GM12878 (cell line): ENCODE measurements at regions not wholly inside any gene's neighbourhood (a gene's known extent, or its start where the extent isn't known, plus 50 kb on each side); places are given as distances from the start of the nearest gene placed in this dataset.

Experiments used
- ATAC-seq: fragments of 200-7000 bp; cut with Tn5 transposase; 3 replicates; pipeline ENCODE4 v1.9.1; 2020; ENCODE audit warnings: mild to moderate bottlenecking, moderate library complexity
- BruUV-seq: library from RNA; stranded (reverse); fragments of 400-500 nt; replicated peaks from 2 replicates; lab custom pipeline; 2021; lab: Mats Ljungman, UMichigan
- CTCF ChIA-PET: fragments of 300-600 bp; sonication (Branson Sonifier 250); formaldehyde crosslinking; extraction: SDS; loops from one replicate; lab custom pipeline; 2021; ENCODE audit warnings: inconsistent platforms; lab: Yijun Ruan, JAX
- POLR2A ChIA-PET: fragments of 350-600 bp; formaldehyde crosslinking; extraction: SDS; loops from one replicate; lab custom pipeline; 2021; ENCODE audit warnings: inconsistent platforms; lab: Charles Lee
- RAD21 ChIA-PET: fragments of 300-600 bp; sonication (Branson Sonifier 250); formaldehyde crosslinking; loops from one replicate; lab custom pipeline; 2023; ENCODE audit warnings: antibody characterized with exemption; ENCODE audit not compliant: unreplicated experiment; lab: Charles Lee
- SMC1A ChIA-PET: fragments of 300-600 bp; sonication (Branson Sonifier 250); formaldehyde crosslinking; loops from one replicate; lab custom pipeline; 2023; ENCODE audit not compliant: unreplicated experiment, uncharacterized antibody; lab: Charles Lee
- DNase-seq: peaks from one replicate; pipeline ENCODE4 v3.0.0-alpha.2; 2011; ENCODE audit warnings: low read depth, low spot score
- FAIRE-seq: peaks from 3 replicates; lab custom pipeline; 2011; peaks lifted over from hg19 to GRCh38; lab: Jason Lieb, UNC
- H2AFZ ChIP-seq: 2 replicates; pipeline ENCODE4 v1.6.0; 2011; ENCODE audit warnings: low read depth, low read length, control low read depth; ENCODE audit not compliant: control insufficient read depth
- H3K27ac ChIP-seq: 2 replicates; pipeline ENCODE4 v1.5.1; 2011; ENCODE audit warnings: control low read depth; ENCODE audit not compliant: control insufficient read depth, insufficient read depth
- H3K27me3 ChIP-seq, 2 experiments: replicated peaks in 1 of 2; 2 replicates each; pipeline versions ENCODE4 v1.6.0 to v1.6.1; 2011; ENCODE audit warnings: low read length in 1 of 2; ENCODE audit not compliant: control insufficient read depth in 2 of 2, insufficient read depth in 2 of 2
- H3K36me3 ChIP-seq, 2 experiments: 2 replicates each; pipeline ENCODE4 v1.5.1; 2011; ENCODE audit warnings: low read length in 1 of 2; ENCODE audit not compliant: control insufficient read depth in 2 of 2, insufficient read depth in 2 of 2
- H3K4me1 ChIP-seq: 2 replicates; pipeline ENCODE4 v1.6.1; 2011; ENCODE audit warnings: mild to moderate bottlenecking, low read length, moderate library complexity, mixed read lengths; ENCODE audit not compliant: control insufficient read depth, insufficient read depth
- H3K4me2 ChIP-seq: 2 replicates; pipeline ENCODE4 v1.6.0; 2011; ENCODE audit warnings: control low read depth; ENCODE audit not compliant: control insufficient read depth, insufficient read depth
- H3K4me3 ChIP-seq: fragments of 200-600 bp; sonication (generic); 2 replicates; pipeline ENCODE4 v1.5.1; 2016
- H3K79me2 ChIP-seq: 2 replicates; pipeline ENCODE4 v1.6.0; 2011; ENCODE audit warnings: low read length; ENCODE audit not compliant: control insufficient read depth, insufficient read depth
- H3K9ac ChIP-seq: 2 replicates; pipeline ENCODE4 v1.8.0; 2011; ENCODE audit warnings: low read length, control low read depth, mixed read lengths; ENCODE audit not compliant: control insufficient read depth, insufficient read depth
- H3K9me3 ChIP-seq: replicated peaks from 3 replicates; pipeline ENCODE4 v1.5.1; 2011; ENCODE audit warnings: mild to moderate bottlenecking, low read length; ENCODE audit not compliant: control insufficient read depth, insufficient read depth
- H4K20me1 ChIP-seq: 2 replicates; pipeline ENCODE4 v1.6.0; 2011; ENCODE audit not compliant: control insufficient read depth, insufficient read depth
- CBX5 ChIP-seq: sonication (generic); IDR thresholded peaks from 2 replicates; pipeline ENCODE4 v1.6.1; 2016; ENCODE audit warnings: low read depth, moderate library complexity, mild to moderate bottlenecking, inconsistent platforms
- CEBPB ChIP-seq, 2 experiments: fragments of 150-350 bp in 1 of 2; IDR thresholded peaks; 2 replicates each; pipeline ENCODE4 v1.6.1; 2012 to 2014; ENCODE audit warnings: low read depth in 2 of 2, low read length in 2 of 2, borderline replicate concordance in 1 of 2, inconsistent platforms in 1 of 2
- EZH2 ChIP-seq: IDR thresholded peaks from 2 replicates; pipeline ENCODE4 v1.6.1; 2012; ENCODE audit warnings: low read depth, mild to moderate bottlenecking, control low read depth, inconsistent platforms, low read length, borderline replicate concordance; ENCODE audit not compliant: control insufficient read depth
- FOXK2 ChIP-seq: fragments of 450-650 bp; IDR thresholded peaks from 2 replicates; pipeline ENCODE4 v1.6.1; 2017; ENCODE audit warnings: mild to moderate bottlenecking, moderate library complexity
- IKZF1 ChIP-seq: fragments of 450-650 bp; conservative IDR thresholded peaks from 2 replicates; pipeline ENCODE4 v1.6.1; 2017; ENCODE audit warnings: antibody characterized with exemption, mild to moderate bottlenecking
- KAT2A ChIP-seq: conservative IDR thresholded peaks from 2 replicates; pipeline ENCODE4 v1.6.1; 2011; ENCODE audit warnings: low read depth, low read length; ENCODE audit not compliant: control insufficient read depth
- NR2F1 ChIP-seq: fragments of 450-650 bp; conservative IDR thresholded peaks from 2 replicates; pipeline ENCODE4 v1.6.1; 2017; ENCODE audit warnings: mild to moderate bottlenecking
- SUZ12 ChIP-seq: fragments of 200-600 bp; sonication (generic); IDR thresholded peaks from one replicate; pipeline ENCODE4 v1.6.1; 2018; ENCODE audit warnings: antibody characterized with exemption, mild to moderate bottlenecking; ENCODE audit not compliant: unreplicated experiment
- TCF12 ChIP-seq: IDR thresholded peaks from 2 replicates; pipeline ENCODE4 v1.6.1; 2011; ENCODE audit warnings: low read depth, mild to moderate bottlenecking, low read length
- WGBS: methylation state at CpG from one replicate; pipeline ENCODE4 v1.1.6; 2016; ENCODE audit warnings: low lambda C conversion rate; ENCODE audit not compliant: insufficient replicate concordance, insufficient coverage; ENCODE audit errors: missing lambda C conversion rate; 5-methylcytosine and 5-hydroxymethylcytosine counted together
- in situ Hi-C: fragments of 300-500 bp; cut with MboI; formaldehyde crosslinking; loops from 9 replicates; pipeline ENCODE4 v1.14.3; 2018; ENCODE audit warnings: mixed read lengths
- intact Hi-C: fragments of 100-400 bp; cut with micrococcal nuclease; formaldehyde crosslinking; loops from one replicate; pipeline ENCODE4 v1.14.2; 2022; ENCODE audit not compliant: unreplicated experiment
- TF ChIP-seq, protein P1 (sequence below): fragments of 450-650 bp; IDR thresholded peaks from 2 replicates; pipeline ENCODE4 v1.6.1; 2017; ENCODE audit warnings: borderline replicate concordance
- TF ChIP-seq, protein P2 (sequence below): fragments of 450-650 bp; IDR thresholded peaks from 2 replicates; pipeline ENCODE4 v1.6.1; 2018; ENCODE audit warnings: borderline replicate concordance, mild to moderate bottlenecking; ENCODE audit not compliant: partially characterized antibody
- TF ChIP-seq, protein P3 (sequence below): IDR thresholded peaks from 2 replicates; pipeline ENCODE4 v1.6.1; 2011; ENCODE audit warnings: borderline replicate concordance, low read depth, mild to moderate bottlenecking, moderate library complexity, low read length; ENCODE audit not compliant: insufficient read depth, poor library complexity, severe bottlenecking

DNA sequence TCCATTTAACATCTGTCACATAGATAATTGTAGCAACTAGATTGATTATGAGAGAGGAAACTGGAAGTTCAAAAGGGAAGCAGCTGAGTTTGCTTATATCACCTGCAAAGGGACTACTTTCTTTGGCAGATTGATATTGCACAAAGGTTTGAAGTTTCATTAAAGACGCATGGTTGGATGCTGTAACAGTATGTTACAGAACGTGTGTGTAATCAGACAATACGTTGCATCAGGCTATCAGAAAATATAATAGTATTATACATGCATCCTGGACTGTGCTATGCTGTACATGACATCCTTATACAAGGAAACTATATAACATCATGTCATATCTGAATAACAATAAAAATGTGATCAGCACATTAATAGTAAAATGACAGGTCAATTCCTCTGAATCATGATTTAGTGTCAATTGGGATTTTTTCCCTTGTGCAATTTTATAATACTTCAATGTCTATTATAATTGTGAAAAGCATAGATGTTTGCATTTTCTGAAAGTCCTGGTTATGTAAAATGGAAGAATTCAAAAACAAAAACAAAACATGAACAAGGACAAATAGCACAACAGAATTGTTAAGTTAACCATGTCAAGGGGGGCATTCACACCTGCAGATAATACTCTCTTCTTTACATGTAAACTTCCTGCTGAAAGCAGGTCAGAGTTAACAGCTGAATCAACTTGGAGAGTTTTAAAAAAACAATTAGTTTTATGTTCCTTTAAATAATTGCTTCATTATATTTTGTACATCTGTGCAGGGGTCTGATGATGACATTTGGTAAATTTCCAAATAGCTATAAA lies 283.2 kb upstream of the KCNH8 start (continued):
- TF ChIP-seq TCF12 = no peak
- TF ChIP-seq IKZF1 = no peak
- TF ChIP-seq, protein P1, sequence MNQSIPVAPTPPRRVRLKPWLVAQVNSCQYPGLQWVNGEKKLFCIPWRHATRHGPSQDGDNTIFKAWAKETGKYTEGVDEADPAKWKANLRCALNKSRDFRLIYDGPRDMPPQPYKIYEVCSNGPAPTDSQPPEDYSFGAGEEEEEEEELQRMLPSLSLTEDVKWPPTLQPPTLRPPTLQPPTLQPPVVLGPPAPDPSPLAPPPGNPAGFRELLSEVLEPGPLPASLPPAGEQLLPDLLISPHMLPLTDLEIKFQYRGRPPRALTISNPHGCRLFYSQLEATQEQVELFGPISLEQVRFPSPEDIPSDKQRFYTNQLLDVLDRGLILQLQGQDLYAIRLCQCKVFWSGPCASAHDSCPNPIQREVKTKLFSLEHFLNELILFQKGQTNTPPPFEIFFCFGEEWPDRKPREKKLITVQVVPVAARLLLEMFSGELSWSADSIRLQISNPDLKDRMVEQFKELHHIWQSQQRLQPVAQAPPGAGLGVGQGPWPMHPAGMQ = no peak
- TF ChIP-seq SUZ12 = no peak

GRCh38 chr3:18862077-18862476 lies 286.2 kb upstream of the KCNH8 start:
- Histone ChIP-seq H3K27me3 (no peaks in the 10 kb centered on the region), H3K79me2 (no peaks in the 10 kb centered on the region), H3K27ac (no peak overlapping the region), H3K9me3 (no peaks in the 10 kb centered on the region), H3K36me3 (no peaks in the 10 kb centered on the region), H4K20me1 (no peaks in the 10 kb centered on the region), H3K4me1 (no peaks in the 10 kb centered on the region), H3K4me3 (no peak overlapping the region), H3K9ac (no peak overlapping the region), H3K4me2 (no peak overlapping the region), H2AFZ (no peak overlapping the region)
- RAD21 ChIA-PET = no interaction called here
- FAIRE-seq (no peak), ATAC-seq (no peak), DNase-seq (no peak)
- intact Hi-C loops (no loop called here), in situ Hi-C loops (loop anchor here (25.0 kb wide), 1 partner anchor 1000 kb away; no protein-coding TSS in a partner anchor)
- TF ChIP-seq EZH2 (no peak), CBX5 (no peak), FOXK2 (no peak), KAT2A (no peak), CEBPB (IDR thresholded peaks at IDR 0.05; ENCODE audit: borderline replicate concordance in 1 of 2, low read depth in 2 of 2, low read length in 2 of 2) (no peak), NR2F1 (no peak)
- TF ChIP-seq, protein P2, sequence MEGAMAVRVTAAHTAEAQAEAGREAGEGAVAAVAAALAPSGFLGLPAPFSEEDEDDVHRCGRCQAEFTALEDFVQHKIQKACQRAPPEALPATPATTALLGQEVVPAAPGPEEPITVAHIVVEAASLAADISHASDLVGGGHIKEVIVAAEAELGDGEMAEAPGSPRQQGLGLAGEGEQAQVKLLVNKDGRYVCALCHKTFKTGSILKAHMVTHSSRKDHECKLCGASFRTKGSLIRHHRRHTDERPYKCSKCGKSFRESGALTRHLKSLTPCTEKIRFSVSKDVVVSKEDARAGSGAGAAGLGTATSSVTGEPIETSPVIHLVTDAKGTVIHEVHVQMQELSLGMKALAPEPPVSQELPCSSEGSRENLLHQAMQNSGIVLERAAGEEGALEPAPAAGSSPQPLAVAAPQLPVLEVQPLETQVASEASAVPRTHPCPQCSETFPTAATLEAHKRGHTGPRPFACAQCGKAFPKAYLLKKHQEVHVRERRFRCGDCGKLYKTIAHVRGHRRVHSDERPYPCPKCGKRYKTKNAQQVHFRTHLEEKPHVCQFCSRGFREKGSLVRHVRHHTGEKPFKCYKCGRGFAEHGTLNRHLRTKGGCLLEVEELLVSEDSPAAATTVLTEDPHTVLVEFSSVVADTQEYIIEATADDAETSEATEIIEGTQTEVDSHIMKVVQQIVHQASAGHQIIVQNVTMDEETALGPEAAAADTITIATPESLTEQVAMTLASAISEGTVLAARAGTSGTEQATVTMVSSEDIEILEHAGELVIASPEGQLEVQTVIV = no peak
- TF ChIP-seq, protein P3, sequence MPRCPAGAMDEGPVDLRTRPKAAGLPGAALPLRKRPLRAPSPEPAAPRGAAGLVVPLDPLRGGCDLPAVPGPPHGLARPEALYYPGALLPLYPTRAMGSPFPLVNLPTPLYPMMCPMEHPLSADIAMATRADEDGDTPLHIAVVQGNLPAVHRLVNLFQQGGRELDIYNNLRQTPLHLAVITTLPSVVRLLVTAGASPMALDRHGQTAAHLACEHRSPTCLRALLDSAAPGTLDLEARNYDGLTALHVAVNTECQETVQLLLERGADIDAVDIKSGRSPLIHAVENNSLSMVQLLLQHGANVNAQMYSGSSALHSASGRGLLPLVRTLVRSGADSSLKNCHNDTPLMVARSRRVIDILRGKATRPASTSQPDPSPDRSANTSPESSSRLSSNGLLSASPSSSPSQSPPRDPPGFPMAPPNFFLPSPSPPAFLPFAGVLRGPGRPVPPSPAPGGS = no peak
- CTCF ChIA-PET = no interaction called here
- no TSS peak for BruUV-seq
- POLR2A ChIA-PET = no interaction called here
- WGBS = 22% methylated on average over 2 of the region's 2 CpGs
- SMC1A ChIA-PET = no interaction called here
